Ishikawa (cell line): ENCODE measurements at regions not wholly inside any gene's neighbourhood (a gene's known extent, or its start where the extent isn't known, plus 50 kb on each side); places are given as distances from the start of the nearest gene placed in this dataset.

Experiments used
- CEBPB ChIP-seq: IDR thresholded peaks from 2 replicates; pipeline ENCODE4 v1.6.1; 2012
- CREB1 ChIP-seq: IDR thresholded peaks from 2 replicates; pipeline ENCODE4 v1.6.1; 2012; ENCODE audit warnings: low read depth
- EGR1 ChIP-seq: IDR thresholded peaks from 2 replicates; pipeline ENCODE4 v1.6.1; 2012
- EP300 ChIP-seq: IDR thresholded peaks from 2 replicates; pipeline ENCODE4 v1.6.1; 2012; ENCODE audit warnings: borderline replicate concordance
- FOXM1 ChIP-seq: IDR thresholded peaks from 2 replicates; pipeline ENCODE4 v1.6.1; 2012; ENCODE audit warnings: low read depth, borderline replicate concordance
- NFIC ChIP-seq: IDR thresholded peaks from 2 replicates; pipeline ENCODE4 v1.6.1; 2012
- RAD21 ChIP-seq: IDR thresholded peaks from 2 replicates; pipeline ENCODE4 v1.6.1; 2012; ENCODE audit warnings: low read depth
- TAF1 ChIP-seq: IDR thresholded peaks from 2 replicates; pipeline ENCODE4 v1.6.1; 2012; ENCODE audit warnings: low read depth, mild to moderate bottlenecking
- TCF12 ChIP-seq: IDR thresholded peaks from 2 replicates; pipeline ENCODE4 v1.6.1; 2012; ENCODE audit warnings: low read depth
- TEAD4 ChIP-seq: IDR thresholded peaks from 2 replicates; pipeline ENCODE4 v1.6.1; 2012
- YY1 ChIP-seq: IDR thresholded peaks from 2 replicates; pipeline ENCODE4 v1.6.1; 2012; ENCODE audit warnings: low read depth
- ZBTB7A ChIP-seq: IDR thresholded peaks from 2 replicates; pipeline ENCODE4 v1.6.1; 2012; ENCODE audit warnings: low read depth
- TF ChIP-seq, protein P1 (sequence below): IDR thresholded peaks from 2 replicates; pipeline ENCODE4 v1.6.1; 2012; ENCODE audit warnings: low read depth, mild to moderate bottlenecking
- TF ChIP-seq, protein P2 (sequence below): IDR thresholded peaks from 2 replicates; pipeline ENCODE4 v1.6.1; 2012
- TF ChIP-seq, protein P3 (sequence below): IDR thresholded peaks from 2 replicates; pipeline ENCODE4 v1.6.1; 2012

DNA sequence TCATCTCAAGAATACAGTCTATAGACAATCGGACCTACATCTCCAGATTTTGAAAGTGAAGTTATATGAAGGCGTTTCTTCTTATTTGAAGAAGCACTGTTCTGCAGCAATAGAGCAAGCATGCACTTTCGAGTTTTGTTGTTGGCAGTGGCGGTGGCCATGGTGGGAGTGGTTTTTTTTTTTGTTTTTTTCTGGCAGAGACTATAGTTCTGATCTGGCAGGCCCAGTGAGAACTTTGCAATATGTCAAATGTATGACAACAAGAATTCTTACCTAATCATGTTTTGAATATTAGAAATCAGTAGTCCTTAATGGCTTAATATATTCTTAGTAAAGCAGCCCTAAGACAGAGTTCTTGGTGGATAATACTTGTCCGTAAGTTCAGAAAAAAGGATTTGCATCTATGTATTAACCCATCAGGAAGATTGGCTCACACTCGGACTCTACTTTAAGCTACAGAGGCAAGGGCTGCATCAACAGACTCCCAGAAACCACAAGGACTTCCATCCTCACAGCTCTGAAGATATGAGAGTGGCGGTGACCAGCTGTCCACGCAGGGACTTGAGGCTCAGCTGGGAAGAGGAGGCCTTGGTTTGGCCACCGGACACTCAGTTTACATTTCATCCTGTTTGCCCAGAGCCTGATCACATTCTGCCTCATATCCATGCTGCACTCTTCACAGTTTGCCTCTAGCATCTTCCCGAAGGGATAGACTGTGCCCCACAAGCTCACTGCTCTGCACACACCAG is 124.1 kb upstream of the THBS1 start:
- TF ChIP-seq EP300 (no peak), CEBPB (no peak), FOXM1 (no peak), EGR1 (no peak), TCF12 (no peak), TEAD4 (no peak), TAF1 (no peak), YY1 (no peak), ZBTB7A (no peak), NFIC (no peak), RAD21 (no peak), CREB1 (no peak)
- TF ChIP-seq, protein P1, sequence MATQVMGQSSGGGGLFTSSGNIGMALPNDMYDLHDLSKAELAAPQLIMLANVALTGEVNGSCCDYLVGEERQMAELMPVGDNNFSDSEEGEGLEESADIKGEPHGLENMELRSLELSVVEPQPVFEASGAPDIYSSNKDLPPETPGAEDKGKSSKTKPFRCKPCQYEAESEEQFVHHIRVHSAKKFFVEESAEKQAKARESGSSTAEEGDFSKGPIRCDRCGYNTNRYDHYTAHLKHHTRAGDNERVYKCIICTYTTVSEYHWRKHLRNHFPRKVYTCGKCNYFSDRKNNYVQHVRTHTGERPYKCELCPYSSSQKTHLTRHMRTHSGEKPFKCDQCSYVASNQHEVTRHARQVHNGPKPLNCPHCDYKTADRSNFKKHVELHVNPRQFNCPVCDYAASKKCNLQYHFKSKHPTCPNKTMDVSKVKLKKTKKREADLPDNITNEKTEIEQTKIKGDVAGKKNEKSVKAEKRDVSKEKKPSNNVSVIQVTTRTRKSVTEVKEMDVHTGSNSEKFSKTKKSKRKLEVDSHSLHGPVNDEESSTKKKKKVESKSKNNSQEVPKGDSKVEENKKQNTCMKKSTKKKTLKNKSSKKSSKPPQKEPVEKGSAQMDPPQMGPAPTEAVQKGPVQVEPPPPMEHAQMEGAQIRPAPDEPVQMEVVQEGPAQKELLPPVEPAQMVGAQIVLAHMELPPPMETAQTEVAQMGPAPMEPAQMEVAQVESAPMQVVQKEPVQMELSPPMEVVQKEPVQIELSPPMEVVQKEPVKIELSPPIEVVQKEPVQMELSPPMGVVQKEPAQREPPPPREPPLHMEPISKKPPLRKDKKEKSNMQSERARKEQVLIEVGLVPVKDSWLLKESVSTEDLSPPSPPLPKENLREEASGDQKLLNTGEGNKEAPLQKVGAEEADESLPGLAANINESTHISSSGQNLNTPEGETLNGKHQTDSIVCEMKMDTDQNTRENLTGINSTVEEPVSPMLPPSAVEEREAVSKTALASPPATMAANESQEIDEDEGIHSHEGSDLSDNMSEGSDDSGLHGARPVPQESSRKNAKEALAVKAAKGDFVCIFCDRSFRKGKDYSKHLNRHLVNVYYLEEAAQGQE: no peak
- TF ChIP-seq, protein P2, sequence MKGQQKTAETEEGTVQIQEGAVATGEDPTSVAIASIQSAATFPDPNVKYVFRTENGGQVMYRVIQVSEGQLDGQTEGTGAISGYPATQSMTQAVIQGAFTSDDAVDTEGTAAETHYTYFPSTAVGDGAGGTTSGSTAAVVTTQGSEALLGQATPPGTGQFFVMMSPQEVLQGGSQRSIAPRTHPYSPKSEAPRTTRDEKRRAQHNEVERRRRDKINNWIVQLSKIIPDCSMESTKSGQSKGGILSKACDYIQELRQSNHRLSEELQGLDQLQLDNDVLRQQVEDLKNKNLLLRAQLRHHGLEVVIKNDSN: no peak
- TF ChIP-seq, protein P3, sequence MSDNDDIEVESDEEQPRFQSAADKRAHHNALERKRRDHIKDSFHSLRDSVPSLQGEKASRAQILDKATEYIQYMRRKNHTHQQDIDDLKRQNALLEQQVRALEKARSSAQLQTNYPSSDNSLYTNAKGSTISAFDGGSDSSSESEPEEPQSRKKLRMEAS: no peak

DNA sequence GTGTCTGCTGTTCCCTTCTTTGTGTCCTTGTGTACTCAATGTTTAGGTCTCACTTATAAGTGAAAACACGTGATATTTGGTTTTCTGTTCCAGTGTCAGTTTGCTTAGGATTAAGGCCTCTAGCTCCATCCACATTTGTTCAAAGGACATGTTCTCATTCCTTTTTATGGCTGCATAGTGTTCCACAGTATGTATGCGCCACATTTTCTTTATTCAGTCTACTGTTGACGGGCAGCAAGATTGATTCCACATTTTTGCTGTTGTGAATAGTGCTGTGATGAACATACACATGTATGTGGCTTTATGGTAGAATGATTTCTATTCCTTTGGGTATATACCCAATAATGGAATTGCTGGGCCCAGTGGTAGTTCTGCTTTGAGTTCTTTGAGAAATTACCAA is 122.7 kb upstream of the THBS1 start:
- TF ChIP-seq RAD21 (no peak), YY1 (no peak), NFIC (no peak), EP300 (no peak), TEAD4 (no peak), CEBPB (no peak), CREB1 (no peak), TAF1 (no peak), ZBTB7A (no peak), FOXM1 (no peak), TCF12 (no peak), EGR1 (no peak)
- TF ChIP-seq, protein P1: no peak
- TF ChIP-seq, protein P2: no peak
- TF ChIP-seq, protein P3: no peak

DNA sequence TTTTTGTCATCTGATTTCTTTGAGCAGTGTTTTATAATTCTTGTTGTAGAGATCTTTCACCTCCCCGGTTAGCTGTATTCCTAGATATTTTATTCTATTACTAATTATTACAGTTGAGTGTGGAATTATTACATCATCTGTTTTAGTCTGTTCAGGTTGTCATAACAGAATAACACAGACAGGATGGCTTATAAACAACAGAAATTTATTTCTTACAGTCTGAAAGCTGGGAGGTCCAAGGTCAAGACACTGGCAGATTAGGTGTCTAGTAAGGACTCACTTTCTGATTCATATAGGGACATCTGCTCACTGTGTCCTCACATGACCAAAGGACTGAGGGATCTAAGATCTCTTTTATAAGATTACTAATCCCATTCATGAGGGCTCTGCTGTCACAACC is 121.3 kb upstream of the THBS1 start:
- TF ChIP-seq TCF12 (no peak), EP300 (no peak), FOXM1 (no peak), EGR1 (no peak), NFIC (no peak), ZBTB7A (no peak), CREB1 (no peak), YY1 (no peak), CEBPB (no peak), TAF1 (no peak), RAD21 (no peak), TEAD4 (no peak)
- TF ChIP-seq, protein P2: no peak
- TF ChIP-seq, protein P3: no peak
- TF ChIP-seq, protein P1: no peak
